ENCODE measurements at regions not wholly inside any gene's neighbourhood (a gene's known extent, or its start where the extent isn't known, plus 50 kb on each side); places are given as distances from the start of the nearest gene placed in this dataset.

- H3K27me3 Mint-ChIP-seq (ENCODE audit: low read depth), result peaks cover 3% of the 10 kb centered on the region
- TF ChIP-seq, protein P1, sequence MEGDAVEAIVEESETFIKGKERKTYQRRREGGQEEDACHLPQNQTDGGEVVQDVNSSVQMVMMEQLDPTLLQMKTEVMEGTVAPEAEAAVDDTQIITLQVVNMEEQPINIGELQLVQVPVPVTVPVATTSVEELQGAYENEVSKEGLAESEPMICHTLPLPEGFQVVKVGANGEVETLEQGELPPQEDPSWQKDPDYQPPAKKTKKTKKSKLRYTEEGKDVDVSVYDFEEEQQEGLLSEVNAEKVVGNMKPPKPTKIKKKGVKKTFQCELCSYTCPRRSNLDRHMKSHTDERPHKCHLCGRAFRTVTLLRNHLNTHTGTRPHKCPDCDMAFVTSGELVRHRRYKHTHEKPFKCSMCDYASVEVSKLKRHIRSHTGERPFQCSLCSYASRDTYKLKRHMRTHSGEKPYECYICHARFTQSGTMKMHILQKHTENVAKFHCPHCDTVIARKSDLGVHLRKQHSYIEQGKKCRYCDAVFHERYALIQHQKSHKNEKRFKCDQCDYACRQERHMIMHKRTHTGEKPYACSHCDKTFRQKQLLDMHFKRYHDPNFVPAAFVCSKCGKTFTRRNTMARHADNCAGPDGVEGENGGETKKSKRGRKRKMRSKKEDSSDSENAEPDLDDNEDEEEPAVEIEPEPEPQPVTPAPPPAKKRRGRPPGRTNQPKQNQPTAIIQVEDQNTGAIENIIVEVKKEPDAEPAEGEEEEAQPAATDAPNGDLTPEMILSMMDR (IDR thresholded peaks at IDR 0.05), result no peak
- no peak overlapping the region for H3K27ac Mint-ChIP-seq (ENCODE audit: unreplicated experiment)
- H3K36me3 Mint-ChIP-seq (ENCODE audit: low read depth), result no peaks in the 10 kb centered on the region
- no peak overlapping the region for H3K4me3 Mint-ChIP-seq (ENCODE audit: unreplicated experiment)
- no peak for DNase-seq (ENCODE audit: low spot score)
- H3K9me3 Mint-ChIP-seq (ENCODE audit: low read depth), result peaks cover 8% of the 10 kb centered on the region
- H3K4me1 Mint-ChIP-seq (ENCODE audit: low read depth), result no peaks in the 10 kb centered on the region
Measured at GRCh38 chr15:53160092-53160704, 370.1 kb upstream of the ONECUT1 start.

DNA sequence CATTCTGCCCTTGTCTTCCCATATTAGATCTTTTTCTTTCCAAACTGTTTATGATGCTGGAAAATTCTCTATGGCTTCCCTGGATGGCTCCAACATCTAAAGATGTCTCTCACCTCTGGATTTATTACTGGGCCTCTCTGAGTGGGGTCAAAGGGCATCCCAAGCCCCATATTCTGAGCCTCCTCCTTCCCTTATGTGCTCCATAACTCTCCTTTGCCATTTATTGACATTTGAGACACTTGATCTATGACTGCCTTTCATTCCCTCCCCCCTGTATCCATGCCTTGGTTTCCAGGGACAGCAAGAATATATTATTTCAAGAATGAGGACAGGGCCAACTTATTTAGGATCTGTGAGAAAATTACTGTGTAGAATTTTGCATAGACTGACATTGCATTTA is 369.3 kb upstream of the ONECUT1 start:
- peaks cover under 1% of the 10 kb centered on the region for H3K27me3 Mint-ChIP-seq (ENCODE audit: low read depth)
- TF ChIP-seq, protein P1 (IDR thresholded peaks at IDR 0.05), result no peak
- H3K9me3 Mint-ChIP-seq (ENCODE audit: low read depth), result peaks cover 8% of the 10 kb centered on the region
- H3K27ac Mint-ChIP-seq (ENCODE audit: unreplicated experiment), result no peak overlapping the region
- DNase-seq (ENCODE audit: low spot score), result no peak
- no peaks in the 10 kb centered on the region for H3K36me3 Mint-ChIP-seq (ENCODE audit: low read depth)
- H3K4me3 Mint-ChIP-seq (ENCODE audit: unreplicated experiment), result no peak overlapping the region
- H3K4me1 Mint-ChIP-seq (ENCODE audit: low read depth), result no peaks in the 10 kb centered on the region

GRCh38 chr15:53158995-53159394 is 368.9 kb upstream of the ONECUT1 start:
- TF ChIP-seq, protein P1 (IDR thresholded peaks at IDR 0.05), result no peak
- DNase-seq (ENCODE audit: low spot score), result no peak
- Mint-ChIP-seq H3K27me3 (ENCODE audit: low read depth) (no peaks in the 10 kb centered on the region), H3K27ac (ENCODE audit: unreplicated experiment) (no peak overlapping the region), H3K9me3 (ENCODE audit: low read depth) (peaks cover 8% of the 10 kb centered on the region), H3K36me3 (ENCODE audit: low read depth) (no peaks in the 10 kb centered on the region), H3K4me1 (ENCODE audit: low read depth) (no peaks in the 10 kb centered on the region), H3K4me3 (ENCODE audit: unreplicated experiment) (no peak overlapping the region)

DNA sequence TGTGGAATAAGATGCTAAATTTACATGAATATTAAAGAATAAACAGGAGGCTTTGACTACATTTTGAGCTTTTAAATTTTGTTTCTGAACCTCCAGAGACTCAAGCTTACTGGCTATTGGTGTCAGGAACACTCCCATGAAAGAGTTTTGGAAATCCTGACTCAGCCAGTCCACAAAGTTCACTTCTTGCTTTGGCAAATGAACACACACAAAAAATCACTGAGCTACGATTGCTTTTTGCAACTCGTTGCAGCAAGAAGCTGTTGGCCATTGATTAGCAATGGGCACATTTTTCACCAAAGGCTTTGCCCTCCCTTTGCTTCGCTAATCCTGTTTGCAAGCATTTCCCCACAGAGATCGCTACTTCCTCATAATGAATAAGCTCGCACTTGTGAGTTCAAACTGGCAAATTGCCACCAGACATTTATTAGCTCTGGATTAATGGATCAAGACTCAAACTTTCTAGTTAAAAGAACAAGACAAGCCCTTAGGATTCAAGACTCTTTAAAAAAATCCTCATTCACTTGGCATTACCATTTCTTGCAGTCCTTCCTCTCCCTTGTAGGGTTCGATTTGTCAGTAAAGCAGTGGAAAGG is 343.2 kb upstream of the ONECUT1 start:
- H3K27ac Mint-ChIP-seq (ENCODE audit: unreplicated experiment), result no peak overlapping the region
- no peaks in the 10 kb centered on the region for H3K27me3 Mint-ChIP-seq (ENCODE audit: low read depth)
- no peaks in the 10 kb centered on the region for H3K36me3 Mint-ChIP-seq (ENCODE audit: low read depth)
- H3K4me1 Mint-ChIP-seq (ENCODE audit: low read depth), result no peaks in the 10 kb centered on the region
- DNase-seq (ENCODE audit: low spot score), result no peak
- TF ChIP-seq, protein P1 (IDR thresholded peaks at IDR 0.05), result no peak
- H3K9me3 Mint-ChIP-seq (ENCODE audit: low read depth), result peaks cover 13% of the 10 kb centered on the region
- H3K4me3 Mint-ChIP-seq (ENCODE audit: unreplicated experiment), result no peak overlapping the region

DNA sequence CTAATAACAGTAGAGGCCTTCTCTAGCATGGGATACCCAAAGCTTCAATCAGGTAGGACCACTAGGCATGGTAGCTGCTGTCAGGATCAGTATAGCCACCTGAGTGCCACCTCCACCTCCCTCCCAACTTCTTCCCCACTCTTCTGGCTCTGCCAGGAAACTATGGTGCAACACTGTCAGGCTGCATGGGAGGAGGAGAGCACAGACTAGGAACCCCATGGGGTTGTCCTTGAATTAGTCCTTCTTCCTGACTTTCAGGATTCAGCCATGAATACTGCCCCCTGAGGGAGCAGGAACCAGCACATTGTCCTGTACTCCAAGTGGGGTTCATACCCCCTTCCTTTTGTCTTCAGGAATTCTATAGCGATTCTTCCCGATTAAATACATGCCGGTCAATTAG is 340.8 kb upstream of the ONECUT1 start:
- TF ChIP-seq, protein P1 (IDR thresholded peaks at IDR 0.05), result no peak
- H3K36me3 Mint-ChIP-seq (ENCODE audit: low read depth), result no peaks in the 10 kb centered on the region
- H3K9me3 Mint-ChIP-seq (ENCODE audit: low read depth), result peaks cover 13% of the 10 kb centered on the region
- no peaks in the 10 kb centered on the region for H3K27me3 Mint-ChIP-seq (ENCODE audit: low read depth)
- no peak overlapping the region for H3K27ac Mint-ChIP-seq (ENCODE audit: unreplicated experiment)
- no peaks in the 10 kb centered on the region for H3K4me1 Mint-ChIP-seq (ENCODE audit: low read depth)
- H3K4me3 Mint-ChIP-seq (ENCODE audit: unreplicated experiment), result no peak overlapping the region
- no peak for DNase-seq (ENCODE audit: low spot score)
